ENCODE measurements at regions not wholly inside any gene's neighbourhood (a gene's known extent, or its start where the extent isn't known, plus 50 kb on each side); places are given as distances from the start of the nearest gene placed in this dataset.
A peak's percentile ranks its signal among the peaks of the same experiment; 100 is the strongest.

- no peak overlapping the region for H3K4me3 ChIP-seq (ENCODE audit: low read depth, low read length)
- peak; percentile 66 for DNase-seq (ENCODE audit: low read depth)
- TF ChIP-seq CTCF (IDR thresholded peaks at IDR 0.05; ENCODE audit: low read depth, low read length) (no peak), POLR2A (IDR thresholded peaks at IDR 0.05; ENCODE audit: extremely low read depth, insufficient read length) (no peak), MYC (IDR thresholded peaks at IDR 0.05; ENCODE audit: low read depth, low read length) (no peak)
- TF ChIP-seq, protein P1, sequence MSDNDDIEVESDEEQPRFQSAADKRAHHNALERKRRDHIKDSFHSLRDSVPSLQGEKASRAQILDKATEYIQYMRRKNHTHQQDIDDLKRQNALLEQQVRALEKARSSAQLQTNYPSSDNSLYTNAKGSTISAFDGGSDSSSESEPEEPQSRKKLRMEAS (IDR thresholded peaks at IDR 0.05; ENCODE audit: low read depth, low read length) = no peak
These were observed 118.1 kb downstream of the WDR11 start for GRCh38 chr10:120969219-120969645.

DNA sequence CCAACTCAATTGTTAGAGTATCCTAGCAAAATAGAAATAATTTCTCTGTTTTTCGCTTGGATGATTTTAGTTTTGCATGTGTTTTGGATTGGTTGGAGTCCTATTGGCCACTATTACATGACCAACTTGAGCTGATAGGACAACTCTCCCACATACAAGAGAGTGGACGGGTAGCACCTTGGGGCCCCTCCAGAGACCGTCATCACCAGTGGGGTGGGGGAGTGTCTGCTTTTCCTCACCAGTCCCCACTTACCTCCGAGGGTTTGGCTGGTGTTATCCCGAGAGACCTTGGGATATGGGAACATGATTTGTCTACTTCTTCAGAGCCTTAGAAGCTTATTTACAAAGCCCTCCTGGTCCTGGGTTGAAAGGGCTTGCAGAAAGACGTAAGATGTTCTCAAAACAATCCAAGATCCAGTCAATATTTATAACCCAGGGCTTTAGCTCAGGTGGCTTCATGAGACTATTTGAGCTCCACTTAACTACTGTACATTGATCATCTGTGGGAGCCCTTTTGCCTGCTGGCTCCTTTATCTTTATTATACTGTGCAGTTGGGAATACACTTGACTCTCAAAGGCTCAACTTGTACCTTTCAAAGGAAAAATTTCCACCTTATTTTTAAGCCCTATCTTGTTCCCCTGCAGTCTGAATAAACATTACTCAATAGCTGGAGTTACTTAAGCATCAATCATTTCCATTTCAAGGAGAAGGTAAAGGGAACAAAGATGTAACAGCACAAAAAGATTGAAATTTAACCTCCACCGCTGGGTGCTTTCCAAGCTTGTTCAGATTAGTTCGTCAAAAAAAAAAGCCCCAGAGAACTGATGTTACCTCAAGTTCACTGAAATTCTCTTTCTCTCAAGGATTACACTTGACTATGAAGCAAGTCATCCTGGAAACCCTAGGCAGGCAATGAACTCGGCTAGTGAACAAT lies 119.7 kb downstream of the WDR11 start:
- no peak overlapping the region for H3K4me3 ChIP-seq (ENCODE audit: low read depth, low read length)
- no peak for DNase-seq (ENCODE audit: low read depth)
- TF ChIP-seq MYC (IDR thresholded peaks at IDR 0.05; ENCODE audit: low read depth, low read length) = no peak
- no peak for TF ChIP-seq POLR2A (IDR thresholded peaks at IDR 0.05; ENCODE audit: extremely low read depth, insufficient read length)
- TF ChIP-seq CTCF (IDR thresholded peaks at IDR 0.05; ENCODE audit: low read depth, low read length) = no peak

DNA sequence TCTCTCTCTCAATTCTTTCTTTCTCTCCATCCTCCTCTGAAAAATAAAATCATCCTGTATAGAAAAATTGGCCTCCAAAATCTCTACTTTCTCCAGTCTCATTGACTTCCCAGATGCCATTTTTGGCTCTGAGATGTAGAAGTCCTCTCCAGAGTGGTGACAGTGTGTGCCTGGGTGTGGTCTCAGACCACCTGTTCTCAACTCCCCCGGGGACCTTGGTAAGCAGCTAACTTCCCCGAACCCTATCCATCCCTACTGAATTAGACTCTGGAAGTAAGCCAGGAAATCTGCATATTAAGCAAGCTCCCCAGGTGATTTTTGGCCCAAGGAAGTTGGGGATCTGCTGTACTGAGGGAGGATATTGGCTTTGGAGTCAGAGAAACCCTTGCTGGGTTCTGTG lies 120.5 kb downstream of the WDR11 start:
- DNase-seq (ENCODE audit: low read depth) = no peak
- H3K4me3 ChIP-seq (ENCODE audit: low read depth, low read length) = no peak overlapping the region
- TF ChIP-seq POLR2A (IDR thresholded peaks at IDR 0.05; ENCODE audit: extremely low read depth, insufficient read length) (no peak), MYC (IDR thresholded peaks at IDR 0.05; ENCODE audit: low read depth, low read length) (no peak), CTCF (IDR thresholded peaks at IDR 0.05; ENCODE audit: low read depth, low read length) (no peak)
- TF ChIP-seq, protein P1 (IDR thresholded peaks at IDR 0.05; ENCODE audit: low read depth, low read length) = no peak

DNA sequence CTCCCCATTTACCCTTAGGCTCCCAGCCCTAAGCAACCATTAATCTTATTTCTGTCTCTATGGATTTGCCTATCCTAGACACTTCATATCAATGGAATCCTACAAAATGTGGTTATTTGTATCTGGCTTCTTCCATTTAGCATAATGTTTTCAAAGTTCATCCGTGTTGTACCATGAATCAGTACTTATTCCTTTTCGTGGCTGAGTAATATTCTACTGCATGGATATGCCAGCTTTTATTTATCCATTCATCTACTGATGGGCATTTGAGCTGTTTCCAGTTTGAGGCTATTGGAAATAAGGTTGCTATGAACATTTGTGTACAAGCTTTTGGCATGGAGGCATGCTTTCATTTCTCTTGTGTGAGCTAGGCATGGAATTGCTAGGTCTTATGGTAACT lies 121.1 kb downstream of the WDR11 start:
- TF ChIP-seq CTCF (IDR thresholded peaks at IDR 0.05; ENCODE audit: low read depth, low read length) = no peak
- TF ChIP-seq MYC (IDR thresholded peaks at IDR 0.05; ENCODE audit: low read depth, low read length) = no peak
- TF ChIP-seq POLR2A (IDR thresholded peaks at IDR 0.05; ENCODE audit: extremely low read depth, insufficient read length) = no peak
- TF ChIP-seq, protein P1 (IDR thresholded peaks at IDR 0.05; ENCODE audit: low read depth, low read length) = no peak
- no peak overlapping the region for H3K4me3 ChIP-seq (ENCODE audit: low read depth, low read length)
- no peak for DNase-seq (ENCODE audit: low read depth)

DNA sequence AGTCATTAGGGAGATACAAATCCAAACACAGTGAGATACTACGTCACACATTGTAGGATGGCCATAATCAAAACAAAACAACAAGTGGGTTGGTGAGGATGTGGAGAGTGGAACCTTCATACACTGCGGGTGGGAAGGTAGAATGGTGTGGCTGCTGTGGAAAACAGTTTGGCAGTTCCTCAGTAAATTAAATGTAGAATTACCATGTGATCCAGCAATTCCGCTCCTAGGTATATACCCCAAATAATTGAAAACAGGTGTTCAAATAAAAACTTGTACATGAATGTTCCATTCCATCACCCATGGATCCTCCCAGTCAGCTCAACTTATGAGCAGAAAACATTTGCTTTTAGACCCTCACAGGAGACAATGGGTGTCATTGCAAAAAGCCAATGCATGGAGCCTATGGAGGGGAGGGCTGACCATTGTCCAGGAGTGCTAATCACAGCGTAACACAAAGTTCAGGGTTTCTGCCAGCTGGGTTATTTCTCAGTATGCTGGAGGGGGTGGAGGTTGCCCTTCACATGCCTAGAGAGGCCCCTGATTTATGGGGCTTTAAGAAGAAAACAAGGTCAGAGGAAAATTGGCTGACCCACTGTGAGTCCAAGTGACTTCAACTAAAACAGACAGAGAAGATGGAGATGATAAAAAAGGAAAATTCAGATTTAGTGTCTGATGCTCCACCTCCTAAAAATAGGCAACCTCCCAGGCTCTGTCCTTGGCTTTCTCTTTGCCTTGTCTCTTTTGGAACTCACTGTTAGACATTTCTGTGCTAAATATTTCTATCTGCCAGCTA lies 124.1 kb downstream of the WDR11 start:
- no peak overlapping the region for H3K4me3 ChIP-seq (ENCODE audit: low read depth, low read length)
- DNase-seq (ENCODE audit: low read depth) = no peak
- no peak for TF ChIP-seq POLR2A (IDR thresholded peaks at IDR 0.05; ENCODE audit: extremely low read depth, insufficient read length)
- TF ChIP-seq, protein P1 (IDR thresholded peaks at IDR 0.05; ENCODE audit: low read depth, low read length) = no peak
- TF ChIP-seq MYC (IDR thresholded peaks at IDR 0.05; ENCODE audit: low read depth, low read length) = no peak
- no peak for TF ChIP-seq CTCF (IDR thresholded peaks at IDR 0.05; ENCODE audit: low read depth, low read length)
